ENCODE measurements at regions not wholly inside any gene's neighbourhood (a gene's known extent, or its start where the extent isn't known, plus 50 kb on each side); places are given as distances from the start of the nearest gene placed in this dataset.

DNA sequence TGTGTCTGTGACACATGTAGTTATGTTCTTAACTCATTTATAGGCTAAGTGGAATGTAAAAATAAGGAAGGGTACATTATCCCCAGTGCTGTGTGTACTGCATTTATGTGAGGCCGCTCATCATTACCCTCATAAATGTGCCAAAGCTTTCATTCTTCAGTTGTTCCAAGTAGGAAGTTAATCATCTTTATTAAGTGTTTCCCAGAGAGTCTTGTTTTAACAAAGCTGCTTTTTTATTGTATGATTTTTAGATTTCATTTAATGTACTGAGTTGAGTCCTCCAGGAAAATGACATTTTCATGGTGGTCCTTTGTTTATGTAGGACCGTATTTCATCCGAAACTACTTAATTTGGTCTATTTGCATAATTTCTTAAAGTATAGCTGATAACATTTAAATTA lies 379.8 kb downstream of the DLEU7 start:
- Histone ChIP-seq H3K4me1 (ENCODE audit: control insufficient read depth in 5 of 5, insufficient read depth in 5 of 5, low read length in 5 of 5) (peaks cover 0 to 17% (median 6%) of the 10 kb centered on the region in 5 donors), H3K36me3 (ENCODE audit: control insufficient read depth in 4 of 4, insufficient read depth in 4 of 4, low read length in 4 of 4) (no peaks in the 10 kb centered on the region), H3K27me3 (ENCODE audit: control insufficient read depth in 3 of 3, insufficient read depth in 3 of 3, low read length in 2 of 3) (no peaks in the 10 kb centered on the region), H3K9ac (ENCODE audit: insufficient read depth in 1 of 2, low read length in 2 of 2) (no peak overlapping the region), H3K27ac (ENCODE audit: low read depth in 1 of 2, low read length in 1 of 2) (no peak overlapping the region), H3K4me3 (no peak overlapping the region), H3K9me3 (ENCODE audit: control insufficient read depth in 4 of 4, insufficient read depth in 3 of 4, low read length in 3 of 4) (no peaks in the 10 kb centered on the region)
- WGBS, 2 donors: 92 to 97% methylated on average over 3 of the region's 3 CpGs
- TF ChIP-seq, protein P1, sequence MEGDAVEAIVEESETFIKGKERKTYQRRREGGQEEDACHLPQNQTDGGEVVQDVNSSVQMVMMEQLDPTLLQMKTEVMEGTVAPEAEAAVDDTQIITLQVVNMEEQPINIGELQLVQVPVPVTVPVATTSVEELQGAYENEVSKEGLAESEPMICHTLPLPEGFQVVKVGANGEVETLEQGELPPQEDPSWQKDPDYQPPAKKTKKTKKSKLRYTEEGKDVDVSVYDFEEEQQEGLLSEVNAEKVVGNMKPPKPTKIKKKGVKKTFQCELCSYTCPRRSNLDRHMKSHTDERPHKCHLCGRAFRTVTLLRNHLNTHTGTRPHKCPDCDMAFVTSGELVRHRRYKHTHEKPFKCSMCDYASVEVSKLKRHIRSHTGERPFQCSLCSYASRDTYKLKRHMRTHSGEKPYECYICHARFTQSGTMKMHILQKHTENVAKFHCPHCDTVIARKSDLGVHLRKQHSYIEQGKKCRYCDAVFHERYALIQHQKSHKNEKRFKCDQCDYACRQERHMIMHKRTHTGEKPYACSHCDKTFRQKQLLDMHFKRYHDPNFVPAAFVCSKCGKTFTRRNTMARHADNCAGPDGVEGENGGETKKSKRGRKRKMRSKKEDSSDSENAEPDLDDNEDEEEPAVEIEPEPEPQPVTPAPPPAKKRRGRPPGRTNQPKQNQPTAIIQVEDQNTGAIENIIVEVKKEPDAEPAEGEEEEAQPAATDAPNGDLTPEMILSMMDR (IDR thresholded peaks at IDR 0.05; ENCODE audit: control extremely low read depth, extremely low read depth): no peak
- no peak for DNase-seq
- no peak for ATAC-seq (ENCODE audit: insufficient read depth, low FRiP score)

DNA sequence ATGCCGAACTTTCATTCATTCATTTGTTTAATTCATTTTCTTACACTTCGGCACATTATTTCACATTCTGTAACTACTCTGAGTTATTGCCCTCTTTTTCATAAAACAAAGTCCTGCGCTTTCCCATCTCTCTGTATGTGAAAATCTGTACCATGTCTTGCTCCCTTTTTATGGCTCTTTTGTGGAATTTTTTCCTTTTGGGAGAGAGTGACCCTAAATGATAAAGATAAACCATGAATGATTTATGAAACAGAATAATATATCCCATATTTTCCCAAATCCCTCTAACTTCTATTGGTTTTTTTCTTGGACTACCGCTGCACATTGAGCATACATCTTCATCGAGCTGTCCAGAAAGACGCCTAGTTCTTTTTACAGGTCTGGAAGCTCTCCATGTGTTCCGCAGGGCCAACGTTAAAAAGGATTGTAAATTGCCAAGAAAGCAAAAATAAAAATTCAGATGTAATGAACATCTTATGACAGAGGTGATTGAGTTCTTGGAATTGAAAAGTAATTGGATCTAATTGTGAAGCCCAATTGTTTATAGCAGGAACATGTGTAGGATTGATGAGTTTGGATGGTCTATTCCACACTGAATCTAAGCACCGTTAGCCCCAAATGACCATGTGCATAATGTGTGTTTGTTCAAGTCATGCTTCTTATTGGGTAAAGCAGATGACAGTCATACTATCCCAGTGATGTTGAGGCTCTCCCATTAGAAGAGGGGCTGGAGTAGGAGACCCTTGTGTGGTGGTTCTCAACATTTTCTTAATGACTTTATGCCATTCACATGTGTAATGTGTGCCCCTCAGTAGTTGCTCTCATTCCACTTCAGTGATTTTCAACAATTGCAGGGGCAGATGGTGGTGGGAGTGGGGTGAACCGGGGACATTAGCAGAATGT lies 378.9 kb downstream of the DLEU7 start:
- DNase-seq (no peak), ATAC-seq (ENCODE audit: insufficient read depth, low FRiP score) (no peak)
- WGBS, 2 donors: 88 to 94% methylated on average over 10 of the region's 10 CpGs
- Histone ChIP-seq H3K4me3 (no peak overlapping the region), H3K9ac (ENCODE audit: insufficient read depth in 1 of 2, low read length in 2 of 2) (no peak overlapping the region), H3K27ac (ENCODE audit: low read depth in 1 of 2, low read length in 1 of 2) (no peak overlapping the region), H3K27me3 (ENCODE audit: control insufficient read depth in 3 of 3, insufficient read depth in 3 of 3, low read length in 2 of 3) (no peaks in the 10 kb centered on the region), H3K36me3 (ENCODE audit: control insufficient read depth in 4 of 4, insufficient read depth in 4 of 4, low read length in 4 of 4) (no peaks in the 10 kb centered on the region), H3K4me1 (ENCODE audit: control insufficient read depth in 5 of 5, insufficient read depth in 5 of 5, low read length in 5 of 5) (peaks cover 0 to 17% (median 6%) of the 10 kb centered on the region in 5 donors), H3K9me3 (ENCODE audit: control insufficient read depth in 4 of 4, insufficient read depth in 3 of 4, low read length in 3 of 4) (no peaks in the 10 kb centered on the region)
- TF ChIP-seq, protein P1 (IDR thresholded peaks at IDR 0.05; ENCODE audit: control extremely low read depth, extremely low read depth): no peak

DNA sequence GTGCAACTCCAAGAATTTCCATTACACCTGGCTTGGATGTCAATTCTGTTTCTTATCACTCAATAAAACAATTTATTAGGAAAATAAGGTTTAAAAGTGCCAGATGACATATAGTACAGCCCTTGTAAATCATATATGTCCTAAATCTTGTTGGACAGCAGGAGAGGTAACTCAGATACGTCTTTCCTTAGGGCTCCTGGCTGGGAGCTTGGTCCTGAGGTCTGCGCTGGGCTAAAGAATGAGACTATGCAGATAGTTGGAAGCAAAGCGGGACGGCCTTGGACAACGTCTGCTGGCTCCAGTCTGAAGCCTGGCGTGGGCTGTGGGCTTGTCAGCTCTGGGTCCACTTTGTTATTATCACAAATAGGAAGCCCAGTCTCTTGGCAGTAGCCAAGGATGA lies 377.0 kb downstream of the DLEU7 start:
- H3K4me1 ChIP-seq (ENCODE audit: control insufficient read depth in 5 of 5, insufficient read depth in 5 of 5, low read length in 5 of 5): peaks cover 0 to 17% (median 6%) of the 10 kb centered on the region in 5 donors
- no peaks in the 10 kb centered on the region for H3K27me3 ChIP-seq (ENCODE audit: control insufficient read depth in 3 of 3, insufficient read depth in 3 of 3, low read length in 2 of 3)
- TF ChIP-seq, protein P1 (IDR thresholded peaks at IDR 0.05; ENCODE audit: control extremely low read depth, extremely low read depth): no peak
- no peak overlapping the region for H3K9ac ChIP-seq (ENCODE audit: insufficient read depth in 1 of 2, low read length in 2 of 2)
- H3K9me3 ChIP-seq (ENCODE audit: control insufficient read depth in 4 of 4, insufficient read depth in 3 of 4, low read length in 3 of 4): no peaks in the 10 kb centered on the region
- no peak for ATAC-seq (ENCODE audit: insufficient read depth, low FRiP score)
- no peak overlapping the region for H3K4me3 ChIP-seq
- H3K36me3 ChIP-seq (ENCODE audit: control insufficient read depth in 4 of 4, insufficient read depth in 4 of 4, low read length in 4 of 4): no peaks in the 10 kb centered on the region
- DNase-seq: no peak
- WGBS, 2 donors: 92 to 93% methylated on average over 6 of the region's 6 CpGs
- no peak overlapping the region for H3K27ac ChIP-seq (ENCODE audit: low read depth in 1 of 2, low read length in 1 of 2)

All from lung (tissue), 11 donors.